HG03439 (cell line): ENCODE measurements at regions not wholly inside any gene's neighbourhood (a gene's known extent, or its start where the extent isn't known, plus 50 kb on each side); places are given as distances from the start of the nearest gene placed in this dataset.
A peak's percentile ranks its signal among the peaks of the same experiment; 100 is the strongest.
"Not testable (repeated sequence)": the region's sequence is repeated elsewhere in the genome, so short reads cannot be mapped to it uniquely, and the experiment has no call there.

Experiments
- ATAC-seq: cut with Tn5 transposase; IDR thresholded peaks from one replicate; pipeline ENCODE4 v1.9.1; 2021; ENCODE audit warnings: mild to moderate bottlenecking, moderate library complexity; ENCODE audit not compliant: unreplicated experiment

DNA sequence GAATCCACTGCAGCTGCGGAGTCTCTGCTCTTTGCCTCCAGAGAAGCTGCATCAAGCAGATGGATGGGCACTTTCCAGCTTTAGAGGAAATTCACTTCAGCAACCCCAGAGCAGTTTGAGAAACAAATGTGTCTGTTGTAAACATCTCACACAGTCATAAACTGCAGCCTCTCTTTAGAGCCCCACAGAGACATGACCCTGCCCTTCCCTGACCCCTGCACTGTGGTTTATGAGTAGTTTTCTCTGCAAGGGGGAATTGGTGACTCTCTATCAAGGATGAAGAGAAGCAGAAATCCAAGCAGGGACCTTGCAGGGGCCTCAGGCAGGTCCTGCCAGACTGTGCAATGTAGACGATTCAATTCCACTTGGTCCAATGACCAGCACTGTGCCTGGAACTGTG, 160.2 kb downstream of the SH2D4B start:
- ATAC-seq = no peak

GRCh38 chr10:80699602-80700039, 161.9 kb downstream of the SH2D4B start:
- peak; percentile 78 for ATAC-seq

GRCh38 chr10:80700252-80700651, 162.6 kb downstream of the SH2D4B start:
- ATAC-seq = no peak

DNA sequence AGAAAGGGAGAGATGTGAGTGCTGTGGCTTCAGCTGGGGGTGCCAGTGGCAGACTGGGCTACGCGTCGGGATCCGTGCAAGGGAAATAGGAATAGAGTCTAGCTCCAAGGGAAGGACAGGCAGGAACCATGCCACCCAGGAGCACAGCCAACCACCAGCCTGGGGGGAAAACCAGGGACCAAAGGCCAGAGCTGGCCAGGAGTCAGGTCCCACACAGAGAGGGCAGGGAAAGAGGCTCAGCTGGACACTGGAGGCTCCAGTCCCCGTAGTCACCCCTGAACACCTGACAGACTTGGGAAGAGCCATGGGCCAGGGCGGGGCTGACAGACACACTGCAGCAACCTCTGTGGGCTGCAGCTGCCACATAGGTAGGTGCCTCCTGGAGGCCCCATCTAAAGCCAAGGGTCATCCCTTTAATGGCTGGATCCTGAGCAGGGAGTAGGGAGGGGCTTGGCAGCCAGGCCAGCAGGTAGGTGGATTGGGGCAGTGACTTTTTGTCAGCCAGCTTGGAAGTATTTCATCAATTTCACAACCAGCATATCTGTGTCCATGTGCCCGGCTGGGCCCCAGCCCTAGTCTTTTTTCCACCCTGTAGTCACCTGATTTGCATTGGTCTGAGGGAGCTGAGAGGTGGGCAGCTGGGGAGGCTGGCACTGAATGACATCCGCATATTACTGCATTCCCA, 163.2 kb downstream of the SH2D4B start:
- no peak for ATAC-seq

DNA sequence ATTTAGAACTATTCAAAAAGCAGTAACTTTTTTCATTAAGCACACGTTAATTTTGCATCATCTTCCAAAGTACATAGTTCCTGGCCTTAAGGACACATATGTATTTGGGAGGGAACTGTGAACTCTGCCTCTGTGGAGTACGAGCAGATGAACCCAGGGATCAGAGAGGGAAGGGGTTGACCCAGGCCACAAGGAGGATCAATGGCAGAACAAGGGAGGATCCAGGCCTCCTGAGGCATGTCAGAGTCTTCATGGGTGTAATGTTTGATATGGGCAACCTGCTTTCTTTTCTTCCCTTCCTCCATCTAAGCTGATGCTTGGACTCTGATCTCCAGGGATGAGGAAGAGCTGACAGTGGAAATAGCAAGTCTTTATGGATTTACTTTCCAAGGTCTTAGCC, 164.0 kb downstream of the SH2D4B start:
- no peak for ATAC-seq

DNA sequence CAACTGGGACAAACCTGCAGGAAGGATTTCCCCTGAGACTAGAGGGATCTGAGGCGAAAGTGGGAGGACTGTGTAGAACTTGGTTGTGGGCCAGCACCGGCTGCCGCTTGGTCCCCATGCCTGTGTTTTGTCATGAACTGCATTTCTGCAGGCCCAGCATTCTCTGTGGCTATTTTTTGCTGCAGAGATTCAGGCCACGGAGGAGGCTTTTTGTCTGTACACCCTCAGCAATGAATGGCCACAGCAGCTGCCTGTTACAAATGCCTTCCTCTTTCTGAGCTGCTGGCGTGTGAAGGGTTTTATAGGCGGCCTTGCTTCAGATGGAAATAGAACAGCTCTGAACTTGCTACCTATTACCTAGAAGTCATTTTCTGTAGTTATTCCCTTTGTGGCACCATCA, 164.4 kb downstream of the SH2D4B start:
- no peak for ATAC-seq

- no peak for ATAC-seq
Observed at GRCh38 chr10:80705899-80706298, 168.2 kb downstream of the SH2D4B start.

GRCh38 chr10:80708185-80708584, 170.5 kb downstream of the SH2D4B start:
- no peak for ATAC-seq

GRCh38 chr10:80708808-80709207, 171.1 kb downstream of the SH2D4B start:
- no peak for ATAC-seq

GRCh38 chr10:80709866-80710265, 172.2 kb downstream of the SH2D4B start:
- no peak for ATAC-seq

DNA sequence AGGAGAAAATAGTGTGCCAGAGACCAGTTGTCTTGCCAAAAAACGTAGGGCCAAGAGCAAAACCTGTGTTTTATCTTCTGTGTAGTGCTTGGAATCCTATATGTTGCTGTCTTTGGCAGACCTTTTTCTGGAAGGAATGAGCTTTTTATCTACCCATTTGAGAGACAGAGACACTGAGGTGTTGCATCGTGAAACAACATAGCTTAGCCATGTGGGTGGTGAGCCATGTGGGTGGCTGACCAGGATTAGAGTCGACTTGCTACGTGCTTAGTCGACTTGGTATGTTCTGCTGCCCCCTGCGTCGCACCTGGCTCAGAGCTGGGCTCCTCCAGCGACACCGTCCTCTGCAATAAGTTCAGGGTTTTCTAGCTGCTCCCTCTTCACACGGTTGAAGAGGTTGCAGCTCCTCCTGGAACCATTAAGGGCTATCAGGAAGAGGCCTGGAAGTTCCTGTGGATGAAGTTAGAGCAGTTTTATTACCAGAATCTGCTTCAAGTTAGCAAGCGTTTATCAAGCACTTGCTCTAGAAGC, 175.8 kb downstream of the SH2D4B start:
- ATAC-seq = no peak

GRCh38 chr10:80714566-80714965, 176.9 kb downstream of the SH2D4B start:
- no peak for ATAC-seq

GRCh38 chr10:80718024-80718423, 180.3 kb downstream of the SH2D4B start:
- ATAC-seq = no peak

GRCh38 chr10:80719935-80720334, 182.2 kb downstream of the SH2D4B start:
- no peak for ATAC-seq

- no peak for ATAC-seq
Observed at GRCh38 chr10:80720549-80720948, 182.8 kb downstream of the SH2D4B start.

- ATAC-seq = not testable (repeated sequence)
Observed at GRCh38 chr10:80728354-80728753, 190.7 kb downstream of the SH2D4B start.

- no peak for ATAC-seq
Observed at GRCh38 chr10:80729896-80730295, 192.2 kb downstream of the SH2D4B start.

DNA sequence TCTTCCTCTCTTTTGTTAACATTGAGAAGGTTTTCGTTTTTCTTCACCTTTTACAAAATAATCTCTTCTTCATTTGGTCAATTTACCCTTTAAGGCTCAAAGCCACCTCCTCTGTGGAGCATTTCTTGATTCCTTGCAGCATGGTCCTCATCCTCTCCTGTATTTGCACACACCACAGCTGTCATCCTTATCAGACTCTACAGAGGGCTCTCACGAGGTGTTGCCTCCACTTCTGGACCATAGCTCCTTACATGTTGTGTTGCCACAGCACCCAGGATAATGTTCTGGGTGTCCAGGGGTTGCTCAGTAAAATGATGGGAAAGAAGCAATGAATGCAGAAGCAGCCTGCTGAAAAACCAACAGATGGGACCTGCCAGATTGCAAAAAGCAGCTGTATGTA, 192.8 kb downstream of the SH2D4B start:
- no peak for ATAC-seq

DNA sequence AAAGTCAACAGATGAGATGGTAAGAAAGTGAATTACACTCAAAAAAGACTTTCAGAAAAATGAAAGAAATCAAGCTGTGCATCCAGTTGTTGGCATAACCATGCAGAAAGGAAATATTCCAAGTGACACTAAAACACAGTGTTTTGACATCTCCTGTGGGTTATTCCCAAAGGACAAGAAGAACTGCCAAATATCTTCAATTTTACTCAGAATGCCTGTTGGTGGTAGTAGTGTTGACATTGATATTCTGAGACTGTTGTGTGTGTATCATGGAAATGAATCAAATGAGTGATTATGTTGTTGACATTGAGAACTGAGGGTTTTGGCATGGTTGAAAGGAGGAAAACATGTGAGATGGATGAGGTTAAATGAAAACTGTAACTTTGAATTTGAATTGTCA, 196.9 kb downstream of the SH2D4B start:
- ATAC-seq = no peak

- no peak for ATAC-seq
Observed at GRCh38 chr10:80737209-80737608, 199.5 kb downstream of the SH2D4B start.

GRCh38 chr10:80739328-80739727, 201.6 kb downstream of the SH2D4B start:
- no peak for ATAC-seq

GRCh38 chr10:80739963-80740715, 202.4 kb downstream of the SH2D4B start:
- ATAC-seq = no peak
